Lower leg skin (tissue), 4 donors: ENCODE measurements at regions not wholly inside any gene's neighbourhood (a gene's known extent, or its start where the extent isn't known, plus 50 kb on each side); places are given as distances from the start of the nearest gene placed in this dataset.

Experiments used
- DNase-seq, 2 donors: peaks; one replicate each; pipeline ENCODE4 v3.0.0-alpha.2; 2019; ENCODE audit warnings: low spot score in 2 of 2
- H3K4me3 ChIP-seq: fragments of 200-600 bp; sonication (generic); 2 replicates; pipeline ENCODE4 v1.5.1; 2017; ENCODE audit warnings: mild to moderate bottlenecking, low read depth; ENCODE audit not compliant: poor library complexity, severe bottlenecking
- POLR2A ChIP-seq, 2 donors: fragments of 450-650 bp; IDR thresholded peaks; one replicate each; pipeline ENCODE4 v1.6.1; 2016 to 2017; ENCODE audit warnings: antibody characterized with exemption in 2 of 2, mild to moderate bottlenecking in 1 of 2, moderate library complexity in 1 of 2
- WGBS, 2 donors: methylation state at CpG; one replicate each; pipeline ENCODE4 v1.1.5; 2018; 5-methylcytosine and 5-hydroxymethylcytosine counted together
- intact Hi-C: fragments of 100-400 bp; cut with DNase I; formaldehyde crosslinking; loops from one replicate; pipeline ENCODE4 v1.15.0; 2023; ENCODE audit warnings: low total_unique reads
- TF ChIP-seq, protein P1 (sequence below), 3 donors: fragments of 450-650 bp; IDR thresholded peaks; one replicate each; pipeline ENCODE4 v1.5.1; 2016; ENCODE audit warnings: antibody characterized with exemption in 3 of 3, mild to moderate bottlenecking in 3 of 3, moderate library complexity in 2 of 3

DNA sequence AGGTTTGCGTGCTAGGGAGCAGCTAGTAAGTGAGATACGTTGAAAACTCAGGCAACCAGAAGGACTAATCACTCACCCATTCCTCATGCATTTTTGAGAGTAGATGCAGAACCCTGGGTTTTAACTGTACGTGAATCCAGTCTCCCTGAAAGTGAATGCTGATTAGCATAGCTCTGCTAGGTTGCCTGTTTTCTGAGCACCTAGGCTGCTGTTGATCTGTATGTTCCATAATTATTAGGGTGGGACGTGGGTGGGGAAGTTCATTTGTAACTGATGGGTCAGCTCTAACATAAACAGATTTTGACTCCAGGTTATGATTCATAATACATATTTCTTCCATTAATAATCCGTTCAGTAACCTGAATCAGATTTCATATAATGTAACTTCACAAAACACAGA is 379.0 kb upstream of the FANCL start:
- intact Hi-C loops = no loop called here
- no peak overlapping the region for H3K4me3 ChIP-seq
- no peak for DNase-seq
- TF ChIP-seq, protein P1, sequence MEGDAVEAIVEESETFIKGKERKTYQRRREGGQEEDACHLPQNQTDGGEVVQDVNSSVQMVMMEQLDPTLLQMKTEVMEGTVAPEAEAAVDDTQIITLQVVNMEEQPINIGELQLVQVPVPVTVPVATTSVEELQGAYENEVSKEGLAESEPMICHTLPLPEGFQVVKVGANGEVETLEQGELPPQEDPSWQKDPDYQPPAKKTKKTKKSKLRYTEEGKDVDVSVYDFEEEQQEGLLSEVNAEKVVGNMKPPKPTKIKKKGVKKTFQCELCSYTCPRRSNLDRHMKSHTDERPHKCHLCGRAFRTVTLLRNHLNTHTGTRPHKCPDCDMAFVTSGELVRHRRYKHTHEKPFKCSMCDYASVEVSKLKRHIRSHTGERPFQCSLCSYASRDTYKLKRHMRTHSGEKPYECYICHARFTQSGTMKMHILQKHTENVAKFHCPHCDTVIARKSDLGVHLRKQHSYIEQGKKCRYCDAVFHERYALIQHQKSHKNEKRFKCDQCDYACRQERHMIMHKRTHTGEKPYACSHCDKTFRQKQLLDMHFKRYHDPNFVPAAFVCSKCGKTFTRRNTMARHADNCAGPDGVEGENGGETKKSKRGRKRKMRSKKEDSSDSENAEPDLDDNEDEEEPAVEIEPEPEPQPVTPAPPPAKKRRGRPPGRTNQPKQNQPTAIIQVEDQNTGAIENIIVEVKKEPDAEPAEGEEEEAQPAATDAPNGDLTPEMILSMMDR (IDR thresholded peaks at IDR 0.05) = no peak
- no peak for TF ChIP-seq POLR2A (IDR thresholded peaks at IDR 0.05)
- WGBS, 2 donors = 51 to 60% methylated on average over 5 of the region's 5 CpGs

DNA sequence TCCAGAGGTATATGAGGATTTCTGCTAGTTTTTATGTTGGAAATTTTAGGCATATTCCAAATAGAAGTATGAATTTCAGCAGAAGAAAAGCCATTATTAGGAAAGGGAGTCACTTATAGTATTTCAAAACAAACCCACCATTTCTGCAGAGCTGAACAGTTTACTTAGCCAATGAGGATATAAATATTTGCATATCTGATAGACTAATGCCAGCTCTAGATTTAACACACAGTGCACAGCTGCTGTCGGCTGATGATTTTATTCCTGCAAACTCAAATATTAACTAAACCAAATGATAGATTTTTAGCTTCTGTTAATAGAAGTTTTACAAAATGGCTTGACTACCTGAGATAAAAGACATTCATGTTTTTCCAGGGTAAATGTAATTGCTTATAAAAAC is 375.8 kb upstream of the FANCL start:
- intact Hi-C loops = no loop called here
- no peak for DNase-seq
- WGBS, 2 donors = 51 to 70% methylated on average over 1 of the region's 1 CpG
- TF ChIP-seq, protein P1 (IDR thresholded peaks at IDR 0.05) = no peak
- no peak for TF ChIP-seq POLR2A (IDR thresholded peaks at IDR 0.05)
- no peak overlapping the region for H3K4me3 ChIP-seq

DNA sequence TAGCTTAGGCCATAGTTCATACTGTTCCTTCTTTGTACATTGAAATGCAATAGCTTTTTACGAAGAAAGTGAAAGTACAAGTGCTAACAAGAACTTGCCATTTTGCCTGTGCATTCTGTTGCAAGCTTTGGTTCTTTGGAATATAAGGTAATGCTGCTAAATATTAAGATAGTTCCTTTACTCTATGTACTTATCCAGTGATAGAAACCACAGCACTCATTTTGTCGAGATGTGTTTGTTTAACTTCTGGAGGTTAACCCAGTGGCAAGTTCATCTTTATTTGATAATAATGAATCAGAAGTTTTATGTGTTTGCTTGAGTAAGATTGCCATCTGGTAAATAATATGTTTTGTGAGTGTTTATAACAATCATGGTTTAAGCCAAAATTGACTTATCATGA is 373.1 kb upstream of the FANCL start:
- intact Hi-C loops = no loop called here
- DNase-seq = no peak
- 47 to 49% methylated on average over 2 of the region's 2 CpGs for WGBS, 2 donors
- no peak overlapping the region for H3K4me3 ChIP-seq
- TF ChIP-seq, protein P1 (IDR thresholded peaks at IDR 0.05) = no peak
- TF ChIP-seq POLR2A (IDR thresholded peaks at IDR 0.05) = no peak

DNA sequence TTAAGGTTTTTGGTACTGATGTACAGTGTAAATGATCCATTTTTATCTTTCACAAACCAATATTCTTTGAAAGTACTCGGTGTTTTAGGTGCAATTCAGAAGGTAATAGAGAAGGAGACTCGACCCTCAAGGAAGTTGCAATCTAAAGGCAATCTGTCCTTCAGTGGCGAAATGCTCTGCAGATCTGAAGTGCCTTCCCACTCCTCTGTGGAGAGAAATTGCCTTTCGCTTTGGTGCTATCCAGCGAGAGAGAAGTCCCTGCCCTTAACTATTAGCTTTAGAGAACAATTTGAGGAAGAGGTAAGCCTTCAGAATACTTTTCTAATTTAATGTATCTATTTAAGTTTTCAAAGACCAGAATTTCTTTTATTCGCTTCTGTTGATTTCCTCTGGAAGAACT is 371.8 kb upstream of the FANCL start:
- no peak overlapping the region for H3K4me3 ChIP-seq
- TF ChIP-seq POLR2A (IDR thresholded peaks at IDR 0.05) = no peak
- TF ChIP-seq, protein P1 (IDR thresholded peaks at IDR 0.05) = no peak
- WGBS, 2 donors = 81 to 83% methylated on average over 6 of the region's 6 CpGs
- intact Hi-C loops = no loop called here
- DNase-seq = no peak

DNA sequence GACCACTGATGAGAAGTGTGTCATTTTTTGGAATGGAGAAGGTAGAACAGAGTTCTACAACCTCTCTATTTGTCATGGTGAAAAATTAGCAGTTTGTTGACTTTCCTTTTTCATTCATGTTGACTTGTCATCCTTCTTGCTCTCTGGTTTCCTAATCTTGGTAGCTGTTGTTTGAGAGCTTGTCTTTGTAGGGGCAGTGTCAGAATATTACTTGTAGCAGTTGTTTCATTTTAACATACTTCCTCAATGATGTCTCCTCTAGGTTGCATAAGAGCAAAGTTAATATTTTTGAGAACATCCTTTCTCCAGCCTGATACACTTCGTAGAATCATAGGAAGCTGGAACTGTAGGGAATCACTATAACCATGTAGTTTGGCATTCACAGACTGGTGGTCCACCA is 368.2 kb upstream of the FANCL start:
- 74 to 78% methylated on average over 1 of the region's 1 CpG for WGBS, 2 donors
- no peak overlapping the region for H3K4me3 ChIP-seq
- no peak for TF ChIP-seq POLR2A (IDR thresholded peaks at IDR 0.05)
- TF ChIP-seq, protein P1 (IDR thresholded peaks at IDR 0.05) = no peak
- DNase-seq = no peak
- intact Hi-C loops = no loop called here

DNA sequence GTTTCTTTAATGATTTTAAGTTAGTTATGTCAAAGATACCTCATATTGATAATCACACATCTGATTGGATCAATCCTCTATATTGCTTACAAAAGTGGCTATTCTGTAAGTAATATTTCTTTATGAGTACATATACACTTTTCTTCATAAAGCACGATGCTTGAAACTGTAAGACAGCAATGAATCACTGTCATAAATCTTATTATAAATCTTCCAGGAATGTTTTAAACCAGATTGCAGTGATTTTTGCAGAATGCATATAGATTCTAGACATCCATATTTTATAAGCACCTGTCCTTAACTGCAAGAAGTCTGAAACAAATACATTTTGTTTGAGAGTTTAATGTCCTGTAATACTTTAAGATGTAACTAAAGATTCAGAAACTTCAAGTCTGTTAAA is 367.0 kb upstream of the FANCL start:
- H3K4me3 ChIP-seq = no peak overlapping the region
- WGBS, 2 donors = 40 to 42% methylated on average over 1 of the region's 1 CpG
- intact Hi-C loops = no loop called here
- TF ChIP-seq POLR2A (IDR thresholded peaks at IDR 0.05) = no peak
- TF ChIP-seq, protein P1 (IDR thresholded peaks at IDR 0.05) = no peak
- DNase-seq = no peak
